Pulmonary artery endothelial cell (primary cell): ENCODE measurements at regions not wholly inside any gene's neighbourhood (a gene's known extent, or its start where the extent isn't known, plus 50 kb on each side); places are given as distances from the start of the nearest gene placed in this dataset.

ENCODE experiments used
- DNase-seq: peaks from one replicate; pipeline ENCODE4 v3.0.0-alpha.2; 2011; ENCODE audit warnings: low read depth, low spot score

GRCh38 chr10:117425974-117426566, 50.8 kb upstream of the PDZD8 start:
- DNase-seq, result no peak

DNA sequence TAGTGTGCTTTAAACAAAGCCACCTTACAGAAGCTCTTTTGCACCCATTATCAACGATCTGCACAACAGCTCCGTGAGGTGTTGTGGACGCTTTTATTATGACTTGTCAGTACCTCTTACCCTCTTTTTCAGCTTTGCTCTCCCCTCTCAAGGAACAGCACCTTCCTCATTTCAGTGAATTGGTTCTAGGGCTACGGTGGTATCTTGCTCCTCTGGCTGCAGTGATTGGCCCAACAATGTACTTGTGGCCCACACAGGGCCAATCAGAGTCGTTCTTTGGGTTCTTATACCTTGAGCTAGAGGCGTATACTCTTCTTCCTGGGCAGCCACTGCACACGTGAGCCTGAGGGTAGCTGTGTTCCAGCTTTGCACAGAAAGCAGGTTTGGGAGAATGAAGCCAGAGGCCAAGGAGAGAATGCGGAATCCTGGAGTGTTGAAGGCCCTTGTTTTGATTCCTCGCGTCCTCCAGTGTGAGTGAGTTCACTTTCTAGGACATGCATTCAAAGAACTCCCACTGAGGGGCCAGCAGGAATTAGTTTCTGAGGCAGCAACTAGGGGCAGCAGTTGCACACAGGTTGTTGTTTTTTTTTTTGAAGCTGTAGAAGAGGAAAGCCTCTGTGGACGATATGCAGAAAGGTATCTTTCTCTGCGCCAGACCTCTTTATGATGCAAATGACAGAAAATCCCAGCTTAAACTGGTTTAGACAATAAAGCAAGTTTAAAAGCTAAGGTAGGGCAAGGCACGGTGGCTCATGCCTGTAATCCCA, 49.8 kb upstream of the PDZD8 start:
- no peak for DNase-seq
